Esophagus squamous epithelium (tissue), 5 donors: ENCODE measurements at regions not wholly inside any gene's neighbourhood (a gene's known extent, or its start where the extent isn't known, plus 50 kb on each side); places are given as distances from the start of the nearest gene placed in this dataset.

ENCODE experiments used
- DNase-seq: peaks from one replicate; lab custom pipeline; 2025; lab: John Stamatoyannopoulos, UW
- H3K27ac ChIP-seq, 4 donors: fragments of 200-600 bp; sonication (generic); one replicate each; pipeline ENCODE4 v1.5.1; 2016 to 2019; ENCODE audit warnings: mild to moderate bottlenecking in 1 of 4
- H3K27me3 ChIP-seq, 4 donors: fragments of 200-600 bp; sonication (generic); 1 replicate in 3 of 4; 2 replicates in 1 of 4; pipeline versions ENCODE4 v1.5.1 to v1.6.0; 2017 to 2021; ENCODE audit warnings: antibody characterized with exemption in 1 of 4
- H3K36me3 ChIP-seq, 3 donors: fragments of 200-600 bp; sonication (generic); one replicate each; pipeline ENCODE4 v1.5.1; 2016 to 2019
- H3K4me1 ChIP-seq, 3 donors: fragments of 200-600 bp; sonication (generic); one replicate each; pipeline ENCODE4 v1.5.1; 2017 to 2019
- H3K4me3 ChIP-seq, 4 donors: fragments of 200-600 bp; sonication (generic); 1 replicate in 3 of 4; 2 replicates in 1 of 4; pipeline ENCODE4 v1.5.1; 2016 to 2019; ENCODE audit warnings: mild to moderate bottlenecking in 2 of 4, moderate library complexity in 1 of 4
- H3K9me3 ChIP-seq, 3 donors: fragments of 200-600 bp; sonication (generic); one replicate each; pipeline ENCODE4 v1.5.1; 2016 to 2019
- POLR2A ChIP-seq, 4 donors: fragments of 450-650 bp; IDR thresholded peaks; one replicate each; pipeline ENCODE4 v1.6.1; 2017; ENCODE audit warnings: antibody characterized with exemption in 4 of 4, mild to moderate bottlenecking in 4 of 4, moderate library complexity in 3 of 4
- WGBS, 2 donors: methylation state at CpG; one replicate each; pipeline ENCODE4 v1.1.5; 2018; 5-methylcytosine and 5-hydroxymethylcytosine counted together
- intact Hi-C: fragments of 100-400 bp; cut with DNase I; formaldehyde crosslinking; loops from one replicate; pipeline ENCODE4 v1.15.0; 2022
- TF ChIP-seq, protein P1 (sequence below), 6 experiments: fragments of 450-650 bp in 4 of 6; fragments of 200-600 bp in 2 of 6; sonication (generic) in 2 of 6; IDR thresholded peaks; one replicate each; pipeline ENCODE4 v1.5.1; 2016 to 2019; ENCODE audit warnings: antibody characterized with exemption in 6 of 6, mild to moderate bottlenecking in 4 of 6, moderate library complexity in 4 of 6
- donor health status: DM: yes; HTN: yes; CAD: no.

DNA sequence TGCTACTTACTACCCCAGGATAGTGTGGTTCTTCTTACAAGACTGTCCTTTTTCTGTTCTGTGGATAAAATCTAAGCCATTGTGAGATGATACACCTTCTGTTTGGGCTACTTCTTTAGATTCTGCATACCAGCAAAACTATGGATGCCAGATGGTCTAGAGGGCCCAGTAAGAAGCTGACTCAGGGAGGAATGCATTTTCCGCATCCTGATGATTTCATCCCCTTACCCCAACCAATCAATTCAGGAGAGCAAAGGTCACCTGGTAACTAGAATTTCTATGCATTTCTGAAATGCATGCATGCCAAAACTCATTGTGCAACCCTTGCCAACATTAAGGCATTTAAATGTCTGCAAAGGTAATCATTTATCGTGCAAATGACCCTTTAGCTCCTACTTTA is 285.7 kb upstream of the ZP4 start:
- Histone ChIP-seq H3K9me3 (no peaks in the 10 kb centered on the region), H3K4me3 (no peak overlapping the region), H3K4me1 (peaks cover 0 to 13% (median 0%) of the 10 kb centered on the region in 3 donors), H3K36me3 (no peaks in the 10 kb centered on the region), H3K27me3 (no peaks in the 10 kb centered on the region), H3K27ac (no peak overlapping the region)
- no peak for TF ChIP-seq POLR2A (IDR thresholded peaks at IDR 0.05)
- TF ChIP-seq, protein P1, sequence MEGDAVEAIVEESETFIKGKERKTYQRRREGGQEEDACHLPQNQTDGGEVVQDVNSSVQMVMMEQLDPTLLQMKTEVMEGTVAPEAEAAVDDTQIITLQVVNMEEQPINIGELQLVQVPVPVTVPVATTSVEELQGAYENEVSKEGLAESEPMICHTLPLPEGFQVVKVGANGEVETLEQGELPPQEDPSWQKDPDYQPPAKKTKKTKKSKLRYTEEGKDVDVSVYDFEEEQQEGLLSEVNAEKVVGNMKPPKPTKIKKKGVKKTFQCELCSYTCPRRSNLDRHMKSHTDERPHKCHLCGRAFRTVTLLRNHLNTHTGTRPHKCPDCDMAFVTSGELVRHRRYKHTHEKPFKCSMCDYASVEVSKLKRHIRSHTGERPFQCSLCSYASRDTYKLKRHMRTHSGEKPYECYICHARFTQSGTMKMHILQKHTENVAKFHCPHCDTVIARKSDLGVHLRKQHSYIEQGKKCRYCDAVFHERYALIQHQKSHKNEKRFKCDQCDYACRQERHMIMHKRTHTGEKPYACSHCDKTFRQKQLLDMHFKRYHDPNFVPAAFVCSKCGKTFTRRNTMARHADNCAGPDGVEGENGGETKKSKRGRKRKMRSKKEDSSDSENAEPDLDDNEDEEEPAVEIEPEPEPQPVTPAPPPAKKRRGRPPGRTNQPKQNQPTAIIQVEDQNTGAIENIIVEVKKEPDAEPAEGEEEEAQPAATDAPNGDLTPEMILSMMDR (IDR thresholded peaks at IDR 0.05): no peak
- WGBS, 2 donors: 95 to 100% methylated on average over 2 of the region's 2 CpGs
- DNase-seq: no peak
- intact Hi-C loops: no loop called here

DNA sequence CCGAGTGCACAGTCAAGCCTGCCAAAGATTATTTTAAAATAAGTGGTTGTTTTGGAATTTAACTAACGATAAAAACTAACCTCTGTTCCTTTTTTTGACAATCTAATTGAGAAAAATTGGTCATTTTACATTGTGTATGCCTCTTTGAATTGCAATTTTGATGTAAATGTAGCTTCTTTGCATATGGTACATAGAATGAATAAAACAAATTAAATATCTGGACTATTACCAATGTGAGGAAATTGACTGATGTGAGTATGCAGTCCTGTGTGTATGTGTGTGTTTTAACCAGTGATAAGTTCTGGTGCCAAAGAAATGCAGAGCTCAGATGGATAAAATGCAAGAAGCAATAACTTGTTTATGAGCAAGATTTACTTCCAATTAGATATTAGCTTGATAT is 281.3 kb upstream of the ZP4 start:
- Histone ChIP-seq H3K27me3 (no peaks in the 10 kb centered on the region), H3K36me3 (no peaks in the 10 kb centered on the region), H3K4me3 (no peak overlapping the region), H3K4me1 (no peaks in the 10 kb centered on the region), H3K27ac (no peak overlapping the region), H3K9me3 (no peaks in the 10 kb centered on the region)
- no peak for DNase-seq
- WGBS, 2 donors: 54 to 56% methylated on average over 2 of the region's 2 CpGs
- TF ChIP-seq, protein P1 (IDR thresholded peaks at IDR 0.05): no peak
- no peak for TF ChIP-seq POLR2A (IDR thresholded peaks at IDR 0.05)
- intact Hi-C loops: no loop called here

DNA sequence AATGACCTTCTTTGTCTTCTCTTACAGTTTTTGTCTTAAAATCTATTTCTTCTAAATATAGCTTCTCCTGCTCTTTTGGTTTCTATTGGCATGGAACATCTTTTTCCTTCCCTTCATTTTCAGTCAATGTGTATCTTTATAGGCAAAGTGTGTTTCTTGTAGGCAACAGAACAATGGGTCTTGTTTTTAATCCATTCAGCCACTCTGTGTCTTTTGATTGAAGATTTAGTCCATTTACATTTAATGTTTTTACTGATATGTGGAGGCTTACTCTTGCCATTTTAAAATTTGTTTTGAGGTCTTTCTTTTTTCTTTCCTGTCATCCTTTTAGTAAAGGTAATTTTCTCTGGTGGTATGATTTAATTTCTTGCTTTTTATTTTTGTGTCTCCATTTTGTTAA is 271.2 kb upstream of the ZP4 start:
- TF ChIP-seq, protein P1 (IDR thresholded peaks at IDR 0.05): no peak
- no peak for TF ChIP-seq POLR2A (IDR thresholded peaks at IDR 0.05)
- Histone ChIP-seq H3K27me3 (no peaks in the 10 kb centered on the region), H3K4me3 (no peak overlapping the region), H3K36me3 (no peaks in the 10 kb centered on the region), H3K9me3 (peaks cover 0 to 9% (median 8%) of the 10 kb centered on the region in 3 donors), H3K4me1 (no peaks in the 10 kb centered on the region), H3K27ac (no peak overlapping the region)
- no peak for DNase-seq
- intact Hi-C loops: no loop called here

GRCh38 chr1:238153939-238154338 is 263.2 kb upstream of the ZP4 start:
- Histone ChIP-seq H3K27me3 (no peaks in the 10 kb centered on the region), H3K36me3 (no peaks in the 10 kb centered on the region), H3K4me1 (no peaks in the 10 kb centered on the region), H3K4me3 (no peak overlapping the region), H3K9me3 (no peaks in the 10 kb centered on the region), H3K27ac (no peak overlapping the region)
- DNase-seq: no peak
- intact Hi-C loops: no loop called here
- TF ChIP-seq POLR2A (IDR thresholded peaks at IDR 0.05): no peak
- TF ChIP-seq, protein P1 (IDR thresholded peaks at IDR 0.05): no peak
- 61 to 66% methylated on average over 3 of the region's 3 CpGs for WGBS, 2 donors

GRCh38 chr1:238153253-238153652 is 262.5 kb upstream of the ZP4 start:
- TF ChIP-seq, protein P1 (IDR thresholded peaks at IDR 0.05): no peak
- TF ChIP-seq POLR2A (IDR thresholded peaks at IDR 0.05): no peak

More at GRCh38 chr1:238153253-238153652, 262.5 kb upstream of the ZP4 start:
- Histone ChIP-seq H3K36me3 (no peaks in the 10 kb centered on the region), H3K9me3 (no peaks in the 10 kb centered on the region), H3K4me1 (no peaks in the 10 kb centered on the region), H3K27ac (no peak overlapping the region), H3K27me3 (no peaks in the 10 kb centered on the region), H3K4me3 (no peak overlapping the region)
- no peak for DNase-seq
- intact Hi-C loops: no loop called here
- 71 to 87% methylated on average over 2 of the region's 2 CpGs for WGBS, 2 donors
